BJ (cell line): ENCODE measurements at regions not wholly inside any gene's neighbourhood (a gene's known extent, or its start where the extent isn't known, plus 50 kb on each side); places are given as distances from the start of the nearest gene placed in this dataset.
A peak's percentile ranks its signal among the peaks of the same experiment; 100 is the strongest.
"Not testable (repeated sequence)": the region's sequence is repeated elsewhere in the genome, so short reads cannot be mapped to it uniquely, and the experiment has no call there.

ENCODE experiments used
- CTCF ChIA-PET: fragments of 350-600 bp; formaldehyde crosslinking; extraction: SDS; loops from one replicate; lab custom pipeline; 2021; ENCODE audit warnings: antibody characterized with exemption, inconsistent platforms; lab: Yijun Ruan, JAX
- POLR2A ChIA-PET: fragments of 300-600 bp; sonication (Branson Sonifier 250); formaldehyde crosslinking; extraction: SDS; loops from one replicate; lab custom pipeline; 2021; ENCODE audit warnings: antibody characterized with exemption; lab: Charles Lee
- DNase-seq: peaks from one replicate; pipeline ENCODE4 v3.0.0-alpha.2; 2011; ENCODE audit warnings: low read depth
- H3K27me3 ChIP-seq: 2 replicates; pipeline ENCODE4 v1.6.0; 2011; ENCODE audit warnings: low read length; ENCODE audit not compliant: control insufficient read depth, insufficient read depth
- H3K36me3 ChIP-seq: 2 replicates; pipeline ENCODE4 v1.5.1; 2011; ENCODE audit warnings: low read length; ENCODE audit not compliant: control insufficient read depth, insufficient read depth
- H3K4me3 ChIP-seq: 2 replicates; pipeline ENCODE4 v1.5.1; 2011; ENCODE audit warnings: low read depth, mild to moderate bottlenecking, control low read depth, low read length
- TF ChIP-seq, protein P1 (sequence below): IDR thresholded peaks from 2 replicates; pipeline ENCODE4 v1.5.1; 2011; ENCODE audit warnings: low read depth, mild to moderate bottlenecking, control low read depth, inconsistent platforms, low read length, moderate library complexity; ENCODE audit not compliant: insufficient read depth

DNA sequence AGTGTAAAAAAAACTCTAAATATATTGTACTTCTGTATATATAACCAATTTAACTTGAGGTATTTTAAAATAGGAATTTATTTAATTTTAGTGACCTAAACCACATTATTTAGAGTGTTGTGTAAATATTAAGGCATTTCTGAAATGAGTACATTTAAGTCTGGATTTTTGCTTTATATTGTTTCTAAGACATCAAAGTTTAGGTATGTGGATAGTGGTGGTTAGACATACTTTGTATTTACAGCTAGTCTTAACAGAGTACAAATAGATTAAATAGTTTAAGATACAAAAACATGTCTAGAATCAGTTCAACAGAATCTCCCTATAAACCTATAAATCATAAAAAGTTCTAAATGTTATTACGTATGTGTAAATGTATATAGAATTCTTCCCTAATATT, 588.5 kb downstream of the TRIML1 start:
- ChIA-PET POLR2A (no interaction called here), CTCF (no interaction called here)
- no peaks in the 10 kb centered on the region for H3K36me3 ChIP-seq
- TF ChIP-seq, protein P1, sequence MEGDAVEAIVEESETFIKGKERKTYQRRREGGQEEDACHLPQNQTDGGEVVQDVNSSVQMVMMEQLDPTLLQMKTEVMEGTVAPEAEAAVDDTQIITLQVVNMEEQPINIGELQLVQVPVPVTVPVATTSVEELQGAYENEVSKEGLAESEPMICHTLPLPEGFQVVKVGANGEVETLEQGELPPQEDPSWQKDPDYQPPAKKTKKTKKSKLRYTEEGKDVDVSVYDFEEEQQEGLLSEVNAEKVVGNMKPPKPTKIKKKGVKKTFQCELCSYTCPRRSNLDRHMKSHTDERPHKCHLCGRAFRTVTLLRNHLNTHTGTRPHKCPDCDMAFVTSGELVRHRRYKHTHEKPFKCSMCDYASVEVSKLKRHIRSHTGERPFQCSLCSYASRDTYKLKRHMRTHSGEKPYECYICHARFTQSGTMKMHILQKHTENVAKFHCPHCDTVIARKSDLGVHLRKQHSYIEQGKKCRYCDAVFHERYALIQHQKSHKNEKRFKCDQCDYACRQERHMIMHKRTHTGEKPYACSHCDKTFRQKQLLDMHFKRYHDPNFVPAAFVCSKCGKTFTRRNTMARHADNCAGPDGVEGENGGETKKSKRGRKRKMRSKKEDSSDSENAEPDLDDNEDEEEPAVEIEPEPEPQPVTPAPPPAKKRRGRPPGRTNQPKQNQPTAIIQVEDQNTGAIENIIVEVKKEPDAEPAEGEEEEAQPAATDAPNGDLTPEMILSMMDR: no peak
- H3K4me3 ChIP-seq: no peak overlapping the region
- no peaks in the 10 kb centered on the region for H3K27me3 ChIP-seq
- no peak for DNase-seq

DNA sequence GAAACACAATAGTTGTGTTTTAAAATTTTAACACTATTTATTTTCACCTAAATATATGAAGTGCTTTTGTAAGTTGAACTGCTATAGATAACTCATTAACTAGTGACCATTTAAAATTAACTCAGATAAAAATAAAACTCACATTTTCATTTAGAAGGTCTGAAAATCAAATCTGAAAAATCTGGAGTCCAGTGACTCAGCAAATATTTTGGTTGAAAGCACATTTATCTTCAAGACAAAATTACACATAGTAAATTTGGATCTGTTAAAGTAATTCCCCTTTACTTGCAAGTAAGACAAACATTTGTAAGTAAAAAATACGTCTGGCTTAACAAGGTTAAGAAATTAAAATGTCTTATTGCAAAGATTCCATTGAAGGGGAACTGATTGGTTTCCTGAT, 589.1 kb downstream of the TRIML1 start:
- Histone ChIP-seq H3K36me3 (no peaks in the 10 kb centered on the region), H3K27me3 (no peaks in the 10 kb centered on the region), H3K4me3 (no peak overlapping the region)
- TF ChIP-seq, protein P1: no peak
- ChIA-PET CTCF (no interaction called here), POLR2A (no interaction called here)
- no peak for DNase-seq

DNA sequence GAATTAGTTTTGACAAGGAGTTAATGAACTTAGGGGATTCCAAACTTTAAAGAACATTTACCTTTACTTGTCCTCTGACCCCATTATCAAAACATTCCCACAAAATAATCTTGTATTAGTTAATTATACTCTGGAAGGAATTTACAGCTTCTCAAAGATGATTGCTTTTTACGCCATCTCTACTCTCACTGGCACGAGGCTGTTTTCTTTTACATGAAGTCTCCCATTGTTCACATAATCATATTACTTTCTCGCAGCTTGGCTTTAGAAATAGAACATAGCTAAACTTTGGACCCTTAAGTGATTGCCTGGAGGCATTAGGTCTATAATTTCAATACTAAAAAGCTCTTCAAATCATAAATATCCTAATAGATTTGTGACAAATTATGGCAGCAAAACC, 592.9 kb downstream of the TRIML1 start:
- POLR2A ChIA-PET: no interaction called here
- Histone ChIP-seq H3K27me3 (no peaks in the 10 kb centered on the region), H3K4me3 (no peak overlapping the region), H3K36me3 (no peaks in the 10 kb centered on the region)
- TF ChIP-seq, protein P1: no peak
- CTCF ChIA-PET: no interaction called here
- DNase-seq: no peak

DNA sequence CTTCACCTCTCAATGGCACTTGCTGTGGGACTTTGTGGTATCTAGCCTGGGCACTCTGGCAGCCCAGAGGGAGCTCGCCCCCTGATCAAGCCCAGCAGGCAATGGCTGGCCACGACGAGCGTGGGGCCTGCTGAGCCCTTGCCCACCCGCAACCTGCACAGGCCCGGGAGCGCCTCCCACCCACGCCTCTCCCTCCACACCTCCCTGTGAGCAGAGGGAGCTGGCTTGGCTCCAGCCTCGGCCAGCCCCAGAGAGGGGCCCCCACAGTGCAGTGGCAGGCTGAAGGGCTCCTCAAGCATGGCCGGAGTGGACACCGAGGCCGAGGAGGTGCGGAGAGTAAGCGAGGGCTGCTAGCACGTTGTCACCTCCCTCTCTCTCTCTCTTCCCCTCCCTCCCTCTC, 595.8 kb downstream of the TRIML1 start:
- CTCF ChIA-PET: interaction anchor here (0.5 kb wide), 1 partner anchor 384 kb away, joined by 3 read pairs; no protein-coding TSS in a partner anchor
- Histone ChIP-seq H3K36me3 (no peaks in the 10 kb centered on the region), H3K4me3 (no peak overlapping the region), H3K27me3 (no peaks in the 10 kb centered on the region)
- TF ChIP-seq, protein P1: no peak
- DNase-seq: no peak
- POLR2A ChIA-PET: no interaction called here

DNA sequence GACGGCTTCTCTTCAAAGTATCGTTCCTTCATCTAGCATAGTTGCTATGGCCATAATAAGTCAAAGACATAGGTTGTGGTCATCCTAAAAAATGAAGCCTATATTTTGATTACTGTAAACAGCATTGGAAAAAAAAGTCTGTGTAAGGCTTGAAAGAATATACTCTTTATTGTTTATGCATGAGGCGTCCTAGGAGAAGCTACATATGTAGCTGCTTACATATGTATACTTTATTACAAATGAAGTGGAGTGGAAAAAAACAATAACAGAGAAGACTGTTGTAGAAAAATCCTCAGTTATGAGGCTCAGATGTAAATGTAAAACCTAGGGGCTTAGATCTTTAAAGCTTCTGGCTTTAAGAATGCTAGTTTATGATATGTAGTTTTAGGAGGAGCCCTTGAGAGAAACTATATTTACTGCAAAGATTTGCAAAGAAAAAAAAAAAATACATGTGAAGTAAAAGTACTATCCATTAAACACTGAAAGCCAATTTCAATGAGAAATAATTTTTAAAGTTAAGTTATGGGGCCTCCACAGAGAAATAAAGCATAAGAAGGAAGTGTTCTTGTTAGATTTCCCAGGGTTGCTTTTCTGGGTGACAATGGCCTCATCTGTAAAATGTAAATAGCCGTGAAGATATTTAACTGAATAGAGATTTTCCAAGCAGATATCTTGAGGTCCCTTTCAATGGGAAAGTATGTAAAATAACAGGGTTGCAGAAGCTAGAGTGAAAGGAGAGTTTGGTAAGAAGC, 598.2 kb downstream of the TRIML1 start:
- TF ChIP-seq, protein P1: no peak
- Histone ChIP-seq H3K27me3 (no peaks in the 10 kb centered on the region), H3K36me3 (no peaks in the 10 kb centered on the region), H3K4me3 (no peak overlapping the region)
- ChIA-PET CTCF (no interaction called here), POLR2A (no interaction called here)
- DNase-seq: no peak

DNA sequence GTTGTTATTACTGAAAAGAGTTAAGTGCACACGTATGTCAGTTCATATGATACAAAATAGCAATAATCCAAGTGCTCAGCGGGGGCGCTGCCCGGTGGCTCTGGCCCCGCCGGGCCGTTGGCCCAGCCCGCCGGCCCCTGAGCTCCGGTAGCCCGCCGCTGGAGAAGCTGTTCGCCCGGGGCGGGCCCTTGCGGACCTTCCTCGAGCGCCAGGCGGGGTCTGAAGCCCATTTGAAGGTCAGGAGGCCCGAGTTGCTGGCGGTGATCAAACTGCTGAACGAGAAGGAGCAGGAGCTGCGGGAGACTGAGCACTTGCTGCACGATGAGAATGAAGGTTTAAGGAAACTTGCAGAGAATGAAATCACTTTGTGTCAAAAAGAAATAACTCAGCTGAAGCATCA, 599.0 kb downstream of the TRIML1 start:
- POLR2A ChIA-PET, H3K36me3 ChIP-seq, DNase-seq, H3K27me3 ChIP-seq, CTCF ChIA-PET: not testable (repeated sequence)
- peak overlapping the region; percentile 33 for H3K4me3 ChIP-seq

DNA sequence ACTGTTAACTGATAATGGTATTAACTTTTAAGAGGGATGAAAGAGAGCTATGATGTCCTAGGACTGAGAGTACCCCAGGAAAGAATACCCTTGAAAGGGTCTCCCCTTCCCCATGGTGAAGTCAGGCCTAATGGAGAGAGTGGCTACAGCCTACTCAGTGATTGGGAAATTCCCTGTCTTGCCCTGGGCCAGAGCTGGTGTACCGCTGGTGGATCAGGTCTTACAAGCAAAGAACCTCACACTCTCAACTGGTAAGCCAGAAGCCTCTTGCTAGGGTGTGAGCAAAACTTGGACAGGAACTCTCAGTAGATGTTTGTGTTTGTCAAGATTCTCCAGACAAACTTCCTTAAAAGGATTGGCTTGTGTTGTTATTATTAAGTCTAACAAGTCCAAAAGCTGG, 600.9 kb downstream of the TRIML1 start:
- CTCF ChIA-PET, H3K27me3 ChIP-seq, H3K4me3 ChIP-seq, POLR2A ChIA-PET, H3K36me3 ChIP-seq, DNase-seq: not testable (repeated sequence)

DNA sequence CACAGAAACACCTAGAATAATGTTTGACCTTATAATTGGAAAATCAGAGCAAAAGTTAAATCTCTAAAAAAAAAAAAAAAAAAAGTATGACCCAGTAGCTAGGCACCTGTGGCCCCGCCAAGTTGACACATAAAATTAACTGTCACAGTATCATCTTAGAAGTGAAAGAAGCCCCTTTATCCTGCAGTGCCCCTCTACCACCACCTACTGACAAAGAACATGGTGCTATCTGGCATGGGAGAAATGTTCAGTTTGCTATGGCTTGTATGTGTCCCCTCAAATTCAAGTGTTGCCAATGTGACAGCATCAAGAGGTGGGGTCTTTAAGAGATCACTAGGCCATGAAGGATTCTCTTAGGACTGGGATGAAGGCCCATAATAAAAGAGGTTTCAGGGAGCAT, 601.5 kb downstream of the TRIML1 start:
- POLR2A ChIA-PET, DNase-seq, H3K36me3 ChIP-seq, H3K27me3 ChIP-seq, CTCF ChIA-PET, H3K4me3 ChIP-seq: not testable (repeated sequence)
